MCF 10A (cell line): ENCODE measurements at regions not wholly inside any gene's neighbourhood (a gene's known extent, or its start where the extent isn't known, plus 50 kb on each side); places are given as distances from the start of the nearest gene placed in this dataset.
A peak's percentile ranks its signal among the peaks of the same experiment; 100 is the strongest.

Source experiments
- BruUV-seq: library from RNA; stranded (reverse); fragments of 400-500 nt; replicated peaks from 2 replicates; lab custom pipeline; 2021; lab: Mats Ljungman, UMichigan
- CTCF ChIA-PET: fragments of 300-600 bp; sonication (Branson Sonifier 250); formaldehyde crosslinking; extraction: SDS; loops from one replicate; lab custom pipeline; 2021; ENCODE audit warnings: antibody characterized with exemption, inconsistent platforms; lab: Yijun Ruan, JAX
- POLR2A ChIA-PET: fragments of 300-600, 350-650 bp; sonication (Branson Sonifier 250); formaldehyde crosslinking; extraction: SDS; loops from one replicate; lab custom pipeline; 2020; ENCODE audit warnings: antibody characterized with exemption, inconsistent platforms; lab: Yijun Ruan, JAX
- DNase-seq: peaks from one replicate; pipeline ENCODE4 v3.0.0-alpha.2; 2018; ENCODE audit not compliant: unreplicated experiment
- H3K27ac Mint-ChIP-seq: one replicate; pipeline ENCODE4 v1.8.0; 2022; ENCODE audit warnings: mild to moderate bottlenecking, low read depth, mixed read lengths; ENCODE audit not compliant: unreplicated experiment
- H3K27me3 Mint-ChIP-seq: one replicate; pipeline ENCODE4 v1.8.0; 2022; ENCODE audit warnings: mixed read lengths; ENCODE audit not compliant: insufficient read depth, unreplicated experiment
- H3K36me3 Mint-ChIP-seq: one replicate; pipeline ENCODE4 v1.8.0; 2022; ENCODE audit warnings: mild to moderate bottlenecking, moderate library complexity, mixed read lengths; ENCODE audit not compliant: insufficient read depth, unreplicated experiment
- H3K4me1 Mint-ChIP-seq: one replicate; pipeline ENCODE4 v1.8.0; 2022; ENCODE audit warnings: mixed read lengths; ENCODE audit not compliant: insufficient read depth, unreplicated experiment
- H3K4me3 Mint-ChIP-seq: one replicate; pipeline ENCODE4 v1.8.0; 2022; ENCODE audit warnings: mild to moderate bottlenecking, moderate library complexity, mixed read lengths; ENCODE audit not compliant: unreplicated experiment
- H3K9me3 Mint-ChIP-seq: one replicate; pipeline ENCODE4 v1.8.0; 2022; ENCODE audit warnings: mixed read lengths; ENCODE audit not compliant: unreplicated experiment
- intact Hi-C: fragments of 100-400 bp; cut with micrococcal nuclease; formaldehyde crosslinking; loops from 2 replicates; pipeline ENCODE4 v1.14.1; 2022
- TF ChIP-seq, protein P1 (sequence below): fragments of 200-600 bp; IDR thresholded peaks from one replicate; pipeline ENCODE4 v1.8.0; 2022; ENCODE audit warnings: antibody characterized with exemption, mild to moderate bottlenecking; ENCODE audit not compliant: unreplicated experiment

DNA sequence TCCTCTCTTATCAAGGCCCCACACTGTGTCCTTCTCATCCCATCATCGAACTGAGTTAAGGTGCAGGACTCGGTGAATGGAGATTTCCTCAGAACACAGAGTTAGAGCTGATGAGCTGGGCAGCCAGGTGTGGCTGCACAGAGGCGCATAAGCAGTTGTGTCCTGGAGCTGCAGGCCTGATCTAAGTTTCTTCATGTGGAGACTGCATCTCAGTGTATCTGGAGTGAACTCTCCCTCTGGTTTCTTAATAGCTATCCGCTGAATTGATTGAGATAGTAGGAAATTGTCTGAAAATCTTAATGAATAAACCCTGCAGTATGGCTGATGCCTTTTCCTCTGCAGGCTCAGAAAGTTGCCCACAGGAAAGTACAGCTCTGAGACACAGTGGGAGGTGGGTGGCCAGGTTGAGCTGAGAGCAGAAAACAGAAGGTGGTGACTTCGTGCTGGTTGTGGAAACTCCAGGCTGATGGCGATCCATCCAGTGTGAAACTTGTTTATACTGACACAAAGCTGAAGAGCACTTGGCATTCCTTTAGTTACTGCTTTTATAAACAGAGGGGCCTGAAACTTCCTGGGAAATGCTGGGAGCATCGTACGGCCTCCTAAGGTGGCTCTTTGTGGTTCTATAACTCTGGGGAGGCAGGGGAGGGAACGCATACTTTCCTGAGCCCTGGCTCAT lies 67.4 kb upstream of the F3 start:
- H3K9me3 Mint-ChIP-seq, result no peaks in the 10 kb centered on the region
- intact Hi-C loops, result no loop called here
- no TSS peak for BruUV-seq

DNA sequence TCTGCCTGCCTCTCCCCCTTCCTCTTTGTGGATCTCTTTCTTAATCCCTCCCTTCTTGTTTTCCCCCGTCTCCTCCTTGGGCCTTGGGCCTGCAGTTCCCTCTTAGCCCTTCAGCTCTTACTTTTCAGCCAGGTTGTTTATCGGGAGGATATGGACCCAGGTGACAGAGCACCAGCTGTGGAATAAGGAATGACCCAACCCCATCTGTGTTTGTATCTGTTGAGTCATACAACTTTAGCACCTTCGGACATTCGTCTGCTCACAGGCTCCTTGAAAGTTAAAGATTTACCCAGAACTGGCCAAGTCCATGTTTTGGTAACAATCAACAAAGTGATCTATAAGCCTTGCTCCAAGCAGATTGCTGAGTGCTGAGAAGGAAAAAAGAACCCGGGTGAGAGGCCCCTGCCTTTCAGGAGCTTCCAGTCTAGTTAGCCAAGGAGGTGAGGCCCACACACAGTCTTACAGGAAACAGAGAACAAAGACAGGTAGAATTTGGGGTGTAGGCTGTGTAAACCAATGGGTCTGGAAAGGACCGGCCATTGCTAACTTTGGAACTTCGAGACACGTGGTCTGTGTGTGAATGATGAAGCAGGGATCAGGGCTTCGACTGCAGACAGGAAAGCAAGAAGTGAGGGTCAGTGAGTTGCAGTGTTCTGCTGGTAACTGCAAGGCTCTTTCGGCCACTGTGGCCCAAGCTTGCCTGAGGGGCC lies 66.7 kb upstream of the F3 start:
- DNase-seq, result no peak
- ChIA-PET POLR2A (interaction anchor here (0.6 to 0.8 kb wide), 2 partner anchors 12 kb away, joined by 3 read pairs; no protein-coding TSS in a partner anchor), CTCF (interaction anchor here (1.0 to 2.3 kb wide), 4 partner anchors 8 to 22 kb away, joined by 3 to 7 read pairs (median 4); no protein-coding TSS in a partner anchor)
- H3K27me3 Mint-ChIP-seq, result no peaks in the 10 kb centered on the region
- H3K9me3 Mint-ChIP-seq, result no peaks in the 10 kb centered on the region
- no peak overlapping the region for H3K4me3 Mint-ChIP-seq
- peaks cover 5% of the 10 kb centered on the region for H3K36me3 Mint-ChIP-seq
- TF ChIP-seq, protein P1, sequence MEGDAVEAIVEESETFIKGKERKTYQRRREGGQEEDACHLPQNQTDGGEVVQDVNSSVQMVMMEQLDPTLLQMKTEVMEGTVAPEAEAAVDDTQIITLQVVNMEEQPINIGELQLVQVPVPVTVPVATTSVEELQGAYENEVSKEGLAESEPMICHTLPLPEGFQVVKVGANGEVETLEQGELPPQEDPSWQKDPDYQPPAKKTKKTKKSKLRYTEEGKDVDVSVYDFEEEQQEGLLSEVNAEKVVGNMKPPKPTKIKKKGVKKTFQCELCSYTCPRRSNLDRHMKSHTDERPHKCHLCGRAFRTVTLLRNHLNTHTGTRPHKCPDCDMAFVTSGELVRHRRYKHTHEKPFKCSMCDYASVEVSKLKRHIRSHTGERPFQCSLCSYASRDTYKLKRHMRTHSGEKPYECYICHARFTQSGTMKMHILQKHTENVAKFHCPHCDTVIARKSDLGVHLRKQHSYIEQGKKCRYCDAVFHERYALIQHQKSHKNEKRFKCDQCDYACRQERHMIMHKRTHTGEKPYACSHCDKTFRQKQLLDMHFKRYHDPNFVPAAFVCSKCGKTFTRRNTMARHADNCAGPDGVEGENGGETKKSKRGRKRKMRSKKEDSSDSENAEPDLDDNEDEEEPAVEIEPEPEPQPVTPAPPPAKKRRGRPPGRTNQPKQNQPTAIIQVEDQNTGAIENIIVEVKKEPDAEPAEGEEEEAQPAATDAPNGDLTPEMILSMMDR, result no peak
- H3K4me1 Mint-ChIP-seq, result peaks cover 15% of the 10 kb centered on the region
- BruUV-seq, result no TSS peak
- H3K27ac Mint-ChIP-seq, result peak overlapping the region; percentile 29
- intact Hi-C loops, result no loop called here

More for the DNA sequence above, 67.4 kb upstream of the F3 start:
- ChIA-PET CTCF (interaction anchor here (1.0 to 2.3 kb wide), 5 partner anchors 9 to 23 kb away, joined by 3 to 7 read pairs (median 4); no protein-coding TSS in a partner anchor), POLR2A (interaction anchor here (0.8 to 0.9 kb wide), 2 partner anchors 11 to 12 kb away, joined by 3 read pairs; no protein-coding TSS in a partner anchor)
- Mint-ChIP-seq H3K36me3 (peaks cover 5% of the 10 kb centered on the region), H3K27ac (no peak overlapping the region), H3K27me3 (no peaks in the 10 kb centered on the region), H3K4me1 (peaks cover 13% of the 10 kb centered on the region), H3K4me3 (no peak overlapping the region)
- DNase-seq, result no peak
- TF ChIP-seq, protein P1, result no peak

DNA sequence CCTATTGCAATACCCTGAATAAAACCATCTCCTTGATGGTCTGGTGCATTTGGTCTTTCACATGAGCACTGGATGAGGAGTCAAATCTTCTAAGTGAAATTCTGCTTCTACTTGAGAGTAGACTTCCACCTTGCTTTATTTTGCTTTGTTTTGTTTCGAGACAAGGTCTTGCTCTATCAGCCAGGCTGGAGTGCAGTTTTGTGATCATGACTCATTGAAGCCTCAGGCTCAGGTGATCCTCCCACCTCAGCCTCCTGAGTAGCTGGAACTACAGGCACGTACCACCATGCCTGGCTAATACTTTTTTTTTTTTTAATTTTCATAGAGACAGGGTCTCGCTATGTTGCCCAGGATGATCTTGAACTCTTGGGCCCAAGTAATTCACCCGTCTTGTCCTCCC lies 65.8 kb upstream of the F3 start:
- no peaks in the 10 kb centered on the region for H3K27me3 Mint-ChIP-seq
- no peak overlapping the region for H3K4me3 Mint-ChIP-seq
- TF ChIP-seq, protein P1, result no peak
- intact Hi-C loops, result no loop called here
- peak; percentile 37 for DNase-seq
- CTCF ChIA-PET, result interaction anchor here (0.7 to 2.3 kb wide), 3 partner anchors 12 to 16 kb away, joined by 3 to 4 read pairs (median 3); no protein-coding TSS in a partner anchor
- peaks cover 19% of the 10 kb centered on the region for H3K4me1 Mint-ChIP-seq
- H3K36me3 Mint-ChIP-seq, result peaks cover 5% of the 10 kb centered on the region
- no peaks in the 10 kb centered on the region for H3K9me3 Mint-ChIP-seq
- peak overlapping the region; percentile 29 for H3K27ac Mint-ChIP-seq
- POLR2A ChIA-PET, result no interaction called here
- no TSS peak for BruUV-seq

DNA sequence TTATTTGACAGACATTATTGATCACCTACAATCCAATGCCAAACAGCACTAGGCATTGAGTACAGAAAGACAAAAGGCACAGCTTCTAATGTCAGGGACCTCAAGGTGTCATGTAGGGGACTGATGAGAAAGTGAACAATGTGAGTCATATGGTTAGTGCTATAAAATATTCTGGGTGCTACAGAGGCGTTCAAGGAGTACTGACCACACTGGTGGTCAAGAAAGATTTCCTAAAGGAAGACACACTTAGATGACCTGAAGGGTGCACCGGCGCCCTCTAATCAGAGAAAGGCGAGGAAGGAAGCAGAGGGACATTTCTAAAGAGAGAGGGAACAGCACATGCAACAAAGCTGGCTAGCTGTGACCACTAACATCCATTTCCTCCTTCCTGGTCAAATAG lies 64.9 kb upstream of the F3 start:
- Mint-ChIP-seq H3K36me3 (peaks cover 5% of the 10 kb centered on the region), H3K27me3 (no peaks in the 10 kb centered on the region), H3K4me3 (no peak overlapping the region), H3K4me1 (peaks cover 27% of the 10 kb centered on the region), H3K27ac (peak overlapping the region; percentile 82), H3K9me3 (no peaks in the 10 kb centered on the region)
- intact Hi-C loops, result no loop called here
- DNase-seq, result no peak
- ChIA-PET CTCF (interaction anchor here (0.6 to 1.1 kb wide), 2 partner anchors 91 to 248 kb away, joined by 3 read pairs; no protein-coding TSS in a partner anchor), POLR2A (interaction anchor here (0.7 to 1.1 kb wide), 3 partner anchors 13 to 66 kb away, joined by 3 to 4 read pairs (median 3); no protein-coding TSS in a partner anchor)
- BruUV-seq, result no TSS peak
- TF ChIP-seq, protein P1, result no peak
